OCI-LY1 (cell line): ENCODE measurements at regions not wholly inside any gene's neighbourhood (a gene's known extent, or its start where the extent isn't known, plus 50 kb on each side); places are given as distances from the start of the nearest gene placed in this dataset.

Experiments
- EZH2 ChIP-seq: fragments of 200-600 bp; sonication (generic), shearing (Covaris generic); IDR thresholded peaks from 2 replicates; pipeline ENCODE4 v1.8.0; 2017; ENCODE audit warnings: borderline replicate concordance, mixed run types, mild to moderate bottlenecking, antibody characterized with exemption, low read length, moderate library complexity, mixed read lengths
- TF ChIP-seq, protein P1 (sequence below): fragments of 200-600 bp; sonication (generic), shearing (Covaris generic); IDR thresholded peaks from 2 replicates; pipeline ENCODE4 v1.5.1; 2017; ENCODE audit warnings: mild to moderate bottlenecking, antibody characterized with exemption, low read length, moderate library complexity, mixed read lengths

DNA sequence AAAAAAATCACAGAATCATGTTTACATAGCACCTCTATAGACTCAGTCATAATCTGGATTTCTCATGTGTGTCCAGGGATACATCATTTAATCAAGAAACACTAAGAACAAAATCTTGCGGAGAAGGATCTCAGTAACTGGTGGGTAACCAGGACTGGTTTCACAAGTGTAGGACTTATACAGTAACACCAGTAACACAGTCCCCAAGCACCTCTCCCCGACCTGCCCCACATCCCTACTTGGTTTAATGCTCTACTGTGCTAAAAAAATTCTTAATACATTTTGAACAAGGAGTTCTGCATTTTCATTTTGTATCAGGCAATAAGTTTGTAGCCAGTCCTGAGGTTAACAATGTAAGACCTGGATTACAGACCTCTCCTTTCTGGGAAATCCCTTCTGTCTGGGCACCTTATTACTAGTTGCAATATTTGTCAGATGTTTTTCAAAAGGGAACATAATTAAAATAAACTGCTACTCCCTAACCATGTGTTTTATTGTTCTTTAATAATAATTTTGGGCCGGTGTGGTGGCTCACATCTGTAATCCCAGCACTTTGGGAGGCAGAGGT is 57.6 kb upstream of the BBX start:
- no peak for TF ChIP-seq EZH2
- TF ChIP-seq, protein P1, sequence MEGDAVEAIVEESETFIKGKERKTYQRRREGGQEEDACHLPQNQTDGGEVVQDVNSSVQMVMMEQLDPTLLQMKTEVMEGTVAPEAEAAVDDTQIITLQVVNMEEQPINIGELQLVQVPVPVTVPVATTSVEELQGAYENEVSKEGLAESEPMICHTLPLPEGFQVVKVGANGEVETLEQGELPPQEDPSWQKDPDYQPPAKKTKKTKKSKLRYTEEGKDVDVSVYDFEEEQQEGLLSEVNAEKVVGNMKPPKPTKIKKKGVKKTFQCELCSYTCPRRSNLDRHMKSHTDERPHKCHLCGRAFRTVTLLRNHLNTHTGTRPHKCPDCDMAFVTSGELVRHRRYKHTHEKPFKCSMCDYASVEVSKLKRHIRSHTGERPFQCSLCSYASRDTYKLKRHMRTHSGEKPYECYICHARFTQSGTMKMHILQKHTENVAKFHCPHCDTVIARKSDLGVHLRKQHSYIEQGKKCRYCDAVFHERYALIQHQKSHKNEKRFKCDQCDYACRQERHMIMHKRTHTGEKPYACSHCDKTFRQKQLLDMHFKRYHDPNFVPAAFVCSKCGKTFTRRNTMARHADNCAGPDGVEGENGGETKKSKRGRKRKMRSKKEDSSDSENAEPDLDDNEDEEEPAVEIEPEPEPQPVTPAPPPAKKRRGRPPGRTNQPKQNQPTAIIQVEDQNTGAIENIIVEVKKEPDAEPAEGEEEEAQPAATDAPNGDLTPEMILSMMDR = no peak
